Muscle layer of duodenum (tissue), 2 donors: ENCODE measurements at regions not wholly inside any gene's neighbourhood (a gene's known extent, or its start where the extent isn't known, plus 50 kb on each side); places are given as distances from the start of the nearest gene placed in this dataset.
"Not testable (repeated sequence)": the region's sequence is repeated elsewhere in the genome, so short reads cannot be mapped to it uniquely, and the experiment has no call there.

ENCODE experiments used
- H3K27ac ChIP-seq: one replicate; pipeline ENCODE4 v1.7.0; 2013; ENCODE audit warnings: mild to moderate bottlenecking, low read length
- H3K27me3 ChIP-seq: one replicate; pipeline ENCODE4 v1.7.0; 2013; ENCODE audit warnings: low read depth, mild to moderate bottlenecking, control low read depth, low read length
- H3K36me3 ChIP-seq, 2 donors: one replicate each; pipeline ENCODE4 v1.7.0; 2013; ENCODE audit warnings: low read length in 2 of 2, control low read depth in 1 of 2, mild to moderate bottlenecking in 1 of 2; ENCODE audit not compliant: insufficient read depth in 2 of 2, control insufficient read depth in 1 of 2
- H3K4me1 ChIP-seq, 2 donors: one replicate each; pipeline ENCODE4 v1.7.0; 2013; ENCODE audit warnings: low read length in 2 of 2, mild to moderate bottlenecking in 2 of 2, control low read depth in 1 of 2, moderate library complexity in 1 of 2; ENCODE audit not compliant: insufficient read depth in 2 of 2, control insufficient read depth in 1 of 2
- H3K4me3 ChIP-seq, 2 donors: one replicate each; pipeline ENCODE4 v1.7.0; 2013; ENCODE audit warnings: low read length in 2 of 2, low read depth in 1 of 2, mild to moderate bottlenecking in 1 of 2
- H3K9me3 ChIP-seq, 2 donors: one replicate each; pipeline ENCODE4 v1.7.0; 2013; ENCODE audit warnings: low read length in 2 of 2, control low read depth in 1 of 2, mild to moderate bottlenecking in 1 of 2; ENCODE audit not compliant: control insufficient read depth in 1 of 2
- donor health status: healthy.

GRCh38 chr2:183964565-183964964 lies 633.8 kb upstream of the ZNF804A start:
- no peaks in the 10 kb centered on the region for H3K27me3 ChIP-seq
- H3K36me3 ChIP-seq, result no peaks in the 10 kb centered on the region
- H3K4me3 ChIP-seq, result no peak overlapping the region
- no peaks in the 10 kb centered on the region for H3K4me1 ChIP-seq
- H3K9me3 ChIP-seq, result no peaks in the 10 kb centered on the region
- no peak overlapping the region for H3K27ac ChIP-seq

GRCh38 chr2:183967756-183968155 lies 630.6 kb upstream of the ZNF804A start:
- Histone ChIP-seq H3K9me3 (no peaks in the 10 kb centered on the region), H3K4me3 (no peak overlapping the region), H3K27me3 (no peaks in the 10 kb centered on the region)

GRCh38 chr2:183975676-183976075 lies 622.7 kb upstream of the ZNF804A start:
- not testable (repeated sequence) for H3K4me1 ChIP-seq, H3K27ac ChIP-seq, H3K36me3 ChIP-seq, H3K4me3 ChIP-seq, H3K27me3 ChIP-seq, H3K9me3 ChIP-seq

More at GRCh38 chr2:183967756-183968155, 630.6 kb upstream of the ZNF804A start:
- H3K27ac ChIP-seq, result no peak overlapping the region
- no peaks in the 10 kb centered on the region for H3K36me3 ChIP-seq
- no peaks in the 10 kb centered on the region for H3K4me1 ChIP-seq

GRCh38 chr2:183984871-183985270 lies 613.5 kb upstream of the ZNF804A start:
- Histone ChIP-seq H3K4me3 (no peak overlapping the region), H3K4me1 (no peaks in the 10 kb centered on the region), H3K27me3 (no peaks in the 10 kb centered on the region), H3K36me3 (no peaks in the 10 kb centered on the region), H3K27ac (no peak overlapping the region), H3K9me3 (no peaks in the 10 kb centered on the region)

GRCh38 chr2:183991968-183992367 lies 606.4 kb upstream of the ZNF804A start:
- Histone ChIP-seq H3K36me3 (no peaks in the 10 kb centered on the region), H3K27ac (no peak overlapping the region), H3K4me1 (no peaks in the 10 kb centered on the region), H3K9me3 (no peaks in the 10 kb centered on the region), H3K27me3 (no peaks in the 10 kb centered on the region), H3K4me3 (no peak overlapping the region)

- Histone ChIP-seq H3K4me3 (no peak overlapping the region), H3K36me3 (no peaks in the 10 kb centered on the region)
Observed at GRCh38 chr2:183993052-183993451, 605.3 kb upstream of the ZNF804A start.

GRCh38 chr2:183995632-183996031 lies 602.7 kb upstream of the ZNF804A start:
- Histone ChIP-seq H3K27ac (no peak overlapping the region), H3K9me3 (no peaks in the 10 kb centered on the region), H3K27me3 (no peaks in the 10 kb centered on the region), H3K4me3 (no peak overlapping the region), H3K36me3 (no peaks in the 10 kb centered on the region), H3K4me1 (no peaks in the 10 kb centered on the region)

More at GRCh38 chr2:183993052-183993451, 605.3 kb upstream of the ZNF804A start:
- Histone ChIP-seq H3K4me1 (no peaks in the 10 kb centered on the region), H3K27ac (no peak overlapping the region), H3K9me3 (no peaks in the 10 kb centered on the region), H3K27me3 (no peaks in the 10 kb centered on the region)

GRCh38 chr2:183996825-183997793 lies 601.2 kb upstream of the ZNF804A start:
- Histone ChIP-seq H3K36me3 (no peaks in the 10 kb centered on the region), H3K4me3 (no peak overlapping the region), H3K9me3 (no peaks in the 10 kb centered on the region), H3K27me3 (no peaks in the 10 kb centered on the region), H3K27ac (no peak overlapping the region), H3K4me1 (no peaks in the 10 kb centered on the region)

GRCh38 chr2:183998041-183998796 lies 600.1 kb upstream of the ZNF804A start:
- no peak overlapping the region for H3K27ac ChIP-seq
- H3K27me3 ChIP-seq, result no peaks in the 10 kb centered on the region
- no peak overlapping the region for H3K4me3 ChIP-seq
- H3K9me3 ChIP-seq, result no peaks in the 10 kb centered on the region
- H3K36me3 ChIP-seq, result no peaks in the 10 kb centered on the region
- no peaks in the 10 kb centered on the region for H3K4me1 ChIP-seq

GRCh38 chr2:183998797-183999190 lies 599.5 kb upstream of the ZNF804A start:
- Histone ChIP-seq H3K4me1 (no peaks in the 10 kb centered on the region), H3K4me3 (no peak overlapping the region), H3K27ac (no peak overlapping the region), H3K27me3 (no peaks in the 10 kb centered on the region), H3K9me3 (no peaks in the 10 kb centered on the region), H3K36me3 (no peaks in the 10 kb centered on the region)

- Histone ChIP-seq H3K4me3 (no peak overlapping the region), H3K4me1 (no peaks in the 10 kb centered on the region), H3K27ac (no peak overlapping the region), H3K36me3 (no peaks in the 10 kb centered on the region), H3K9me3 (no peaks in the 10 kb centered on the region), H3K27me3 (no peaks in the 10 kb centered on the region)
Observed at GRCh38 chr2:184004289-184004947, 593.9 kb upstream of the ZNF804A start.
